ENCODE measurements at regions not wholly inside any gene's neighbourhood (a gene's known extent, or its start where the extent isn't known, plus 50 kb on each side); places are given as distances from the start of the nearest gene placed in this dataset.
"Not testable (repeated sequence)": the region's sequence is repeated elsewhere in the genome, so short reads cannot be mapped to it uniquely, and the experiment has no call there.

GRCh38 chr3:30320392-30320791 lies 286.0 kb upstream of the TGFBR2 start:
- no peak for DNase-seq (ENCODE audit: low read depth, low spot score)
- Histone ChIP-seq H3K36me3 (ENCODE audit: insufficient read depth, low read length) (no peaks in the 10 kb centered on the region), H3K27ac (no peak overlapping the region), H3K9me3 (ENCODE audit: low read depth, low read length) (no peaks in the 10 kb centered on the region), H3K9ac (ENCODE audit: insufficient read length) (no peak overlapping the region), H3K4me3 (no peak overlapping the region)
- TF ChIP-seq POLR2AphosphoS5 (IDR thresholded peaks at IDR 0.05; ENCODE audit: borderline replicate concordance, low read depth, low read length) = no peak
- TF ChIP-seq FOXP2 (optimal IDR thresholded peaks at IDR 0.05; ENCODE audit: control extremely low read depth, extremely low read length, insufficient read depth) = no peak
- no peak for TF ChIP-seq EZH2 (IDR thresholded peaks at IDR 0.05)

GRCh38 chr3:30321065-30321464 lies 285.3 kb upstream of the TGFBR2 start:
- H3K27ac ChIP-seq = no peak overlapping the region
- no peak for TF ChIP-seq POLR2AphosphoS5 (IDR thresholded peaks at IDR 0.05; ENCODE audit: borderline replicate concordance, low read depth, low read length)
- TF ChIP-seq EZH2 (IDR thresholded peaks at IDR 0.05) = no peak
- TF ChIP-seq FOXP2 (optimal IDR thresholded peaks at IDR 0.05; ENCODE audit: control extremely low read depth, extremely low read length, insufficient read depth) = no peak
- DNase-seq (ENCODE audit: low read depth, low spot score) = no peak
- H3K4me3 ChIP-seq = no peak overlapping the region
- H3K9me3 ChIP-seq (ENCODE audit: low read depth, low read length) = no peaks in the 10 kb centered on the region
- H3K36me3 ChIP-seq (ENCODE audit: insufficient read depth, low read length) = no peaks in the 10 kb centered on the region
- no peak overlapping the region for H3K9ac ChIP-seq (ENCODE audit: insufficient read length)

GRCh38 chr3:30323649-30324048 lies 282.8 kb upstream of the TGFBR2 start:
- H3K9ac ChIP-seq (ENCODE audit: insufficient read length); DNase-seq (ENCODE audit: low read depth, low spot score); H3K9me3 ChIP-seq (ENCODE audit: low read depth, low read length); H3K36me3 ChIP-seq (ENCODE audit: insufficient read depth, low read length); H3K27ac ChIP-seq; H3K4me3 ChIP-seq: not testable (repeated sequence)

- TF ChIP-seq POLR2AphosphoS5 (IDR thresholded peaks at IDR 0.05; ENCODE audit: borderline replicate concordance, low read depth, low read length) (no peak), FOXP2 (optimal IDR thresholded peaks at IDR 0.05; ENCODE audit: control extremely low read depth, extremely low read length, insufficient read depth) (no peak), EZH2 (IDR thresholded peaks at IDR 0.05) (no peak)
- DNase-seq (ENCODE audit: low read depth, low spot score) = no peak
- Histone ChIP-seq H3K9ac (ENCODE audit: insufficient read length) (no peak overlapping the region), H3K27ac (no peak overlapping the region), H3K9me3 (ENCODE audit: low read depth, low read length) (no peaks in the 10 kb centered on the region), H3K4me3 (no peak overlapping the region), H3K36me3 (ENCODE audit: insufficient read depth, low read length) (no peaks in the 10 kb centered on the region)
Measured at GRCh38 chr3:30324587-30324986, 281.8 kb upstream of the TGFBR2 start.

DNA sequence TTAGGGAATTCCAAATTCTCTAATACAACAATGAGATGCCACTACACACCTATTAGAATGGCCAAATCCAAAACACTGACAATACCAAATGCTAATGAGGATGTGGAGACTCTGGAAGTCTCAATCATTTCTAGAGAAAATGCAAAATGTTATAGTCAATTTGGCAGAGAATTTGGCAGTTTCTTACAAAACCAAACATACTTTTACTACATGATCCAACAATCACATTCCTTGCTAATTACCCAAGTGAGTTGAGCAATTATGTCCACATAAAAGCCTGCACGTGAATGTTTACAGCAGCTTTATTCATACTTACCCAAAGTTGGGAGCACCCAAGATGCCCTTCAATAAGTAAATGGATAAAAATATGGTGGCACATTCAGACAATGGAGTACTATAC lies 278.4 kb upstream of the TGFBR2 start:
- H3K9ac ChIP-seq (ENCODE audit: insufficient read length); H3K27ac ChIP-seq; H3K36me3 ChIP-seq (ENCODE audit: insufficient read depth, low read length); H3K4me3 ChIP-seq; DNase-seq (ENCODE audit: low read depth, low spot score); H3K9me3 ChIP-seq (ENCODE audit: low read depth, low read length): not testable (repeated sequence)

- not testable (repeated sequence) for H3K27ac ChIP-seq; H3K36me3 ChIP-seq (ENCODE audit: insufficient read depth, low read length); H3K9me3 ChIP-seq (ENCODE audit: low read depth, low read length); DNase-seq (ENCODE audit: low read depth, low spot score); H3K9ac ChIP-seq (ENCODE audit: insufficient read length); H3K4me3 ChIP-seq
Measured at GRCh38 chr3:30328935-30329334, 277.5 kb upstream of the TGFBR2 start.

DNA sequence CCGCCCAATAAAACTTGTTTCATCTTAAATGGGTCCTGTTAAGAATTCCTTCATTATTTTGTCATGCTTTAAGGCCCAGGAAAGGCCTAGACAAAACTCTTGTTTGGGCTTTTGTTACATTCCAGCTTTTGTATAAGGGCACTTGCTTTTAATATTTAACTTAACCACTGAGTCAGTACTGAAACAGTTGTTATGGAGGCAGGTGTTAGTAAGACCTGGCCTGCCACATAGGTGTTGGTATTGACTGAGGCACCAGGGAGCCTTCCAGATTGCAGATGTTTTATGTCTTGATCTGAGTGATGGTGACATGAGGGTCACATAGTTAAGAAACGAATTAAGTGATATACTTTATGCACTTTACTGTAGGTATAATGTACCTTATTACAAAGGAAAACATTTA lies 274.9 kb upstream of the TGFBR2 start:
- Histone ChIP-seq H3K9ac (ENCODE audit: insufficient read length) (no peak overlapping the region), H3K4me3 (no peak overlapping the region), H3K9me3 (ENCODE audit: low read depth, low read length) (no peaks in the 10 kb centered on the region), H3K36me3 (ENCODE audit: insufficient read depth, low read length) (no peaks in the 10 kb centered on the region), H3K27ac (no peak overlapping the region)
- no peak for DNase-seq (ENCODE audit: low read depth, low spot score)
- no peak for TF ChIP-seq FOXP2 (optimal IDR thresholded peaks at IDR 0.05; ENCODE audit: control extremely low read depth, extremely low read length, insufficient read depth)
- TF ChIP-seq EZH2 (IDR thresholded peaks at IDR 0.05) = no peak
- TF ChIP-seq POLR2AphosphoS5 (IDR thresholded peaks at IDR 0.05; ENCODE audit: borderline replicate concordance, low read depth, low read length) = no peak

GRCh38 chr3:30332196-30333021 lies 274.0 kb upstream of the TGFBR2 start:
- Histone ChIP-seq H3K27ac (no peak overlapping the region), H3K4me3 (no peak overlapping the region), H3K9me3 (ENCODE audit: low read depth, low read length) (no peaks in the 10 kb centered on the region), H3K9ac (ENCODE audit: insufficient read length) (no peak overlapping the region), H3K36me3 (ENCODE audit: insufficient read depth, low read length) (no peaks in the 10 kb centered on the region)
- DNase-seq (ENCODE audit: low read depth, low spot score) = no peak
- no peak for TF ChIP-seq FOXP2 (optimal IDR thresholded peaks at IDR 0.05; ENCODE audit: control extremely low read depth, extremely low read length, insufficient read depth)
- TF ChIP-seq EZH2 (IDR thresholded peaks at IDR 0.05) = no peak

DNA sequence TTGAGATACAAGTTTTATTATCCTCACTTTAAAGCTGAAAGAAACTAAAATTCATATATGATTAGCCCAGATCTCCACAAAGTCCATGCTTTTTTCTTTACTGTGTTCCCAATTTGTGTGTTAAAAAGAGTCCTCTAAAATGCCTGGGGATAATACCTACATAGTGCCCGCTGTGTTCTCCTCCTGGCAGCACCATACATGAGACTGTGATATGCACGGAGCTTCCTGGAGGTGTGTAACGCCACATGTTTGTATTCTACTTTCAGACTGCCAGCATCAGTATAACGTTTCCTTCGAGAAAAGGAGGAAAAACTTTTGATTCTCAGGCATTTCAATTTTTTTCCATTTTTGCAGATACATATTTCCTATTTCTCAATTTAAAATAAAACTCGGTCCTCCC lies 273.3 kb upstream of the TGFBR2 start:
- DNase-seq (ENCODE audit: low read depth, low spot score) = no peak
- no peak overlapping the region for H3K9ac ChIP-seq (ENCODE audit: insufficient read length)
- no peaks in the 10 kb centered on the region for H3K36me3 ChIP-seq (ENCODE audit: insufficient read depth, low read length)
- H3K4me3 ChIP-seq = no peak overlapping the region
- no peak overlapping the region for H3K27ac ChIP-seq
- TF ChIP-seq POLR2AphosphoS5 (IDR thresholded peaks at IDR 0.05; ENCODE audit: borderline replicate concordance, low read depth, low read length) = no peak
- no peak for TF ChIP-seq FOXP2 (optimal IDR thresholded peaks at IDR 0.05; ENCODE audit: control extremely low read depth, extremely low read length, insufficient read depth)
- H3K9me3 ChIP-seq (ENCODE audit: low read depth, low read length) = no peaks in the 10 kb centered on the region
